Muscle layer of colon (tissue), 2 donors: ENCODE measurements at regions not wholly inside any gene's neighbourhood (a gene's known extent, or its start where the extent isn't known, plus 50 kb on each side); places are given as distances from the start of the nearest gene placed in this dataset.

ENCODE experiments used
- H3K27ac ChIP-seq: one replicate; pipeline ENCODE4 v1.7.0; 2013; ENCODE audit warnings: low read depth, mild to moderate bottlenecking, low read length, moderate library complexity
- H3K27me3 ChIP-seq, 2 donors: one replicate each; pipeline ENCODE4 v1.7.0; 2013; ENCODE audit warnings: low read length in 2 of 2, mild to moderate bottlenecking in 2 of 2; ENCODE audit not compliant: insufficient read depth in 2 of 2, control insufficient read depth in 1 of 2
- H3K36me3 ChIP-seq: one replicate; pipeline ENCODE4 v1.7.0; 2013; ENCODE audit warnings: mild to moderate bottlenecking, low read length; ENCODE audit not compliant: insufficient read depth
- H3K4me1 ChIP-seq: one replicate; pipeline ENCODE4 v1.7.0; 2013; ENCODE audit warnings: mild to moderate bottlenecking, low read length; ENCODE audit not compliant: insufficient read depth
- H3K4me3 ChIP-seq, 2 donors: one replicate each; pipeline ENCODE4 v1.7.0; 2013; ENCODE audit warnings: low read length in 2 of 2, low read depth in 1 of 2, mild to moderate bottlenecking in 1 of 2, moderate library complexity in 1 of 2
- H3K9ac ChIP-seq: one replicate; pipeline ENCODE4 v1.7.0; 2013; ENCODE audit warnings: low read length
- H3K9me3 ChIP-seq: one replicate; pipeline ENCODE4 v1.7.0; 2013; ENCODE audit warnings: mild to moderate bottlenecking, low read length
- donor health status: abdominal sarcoma.
- donor health status: Adenocarcinoma of cecum.

DNA sequence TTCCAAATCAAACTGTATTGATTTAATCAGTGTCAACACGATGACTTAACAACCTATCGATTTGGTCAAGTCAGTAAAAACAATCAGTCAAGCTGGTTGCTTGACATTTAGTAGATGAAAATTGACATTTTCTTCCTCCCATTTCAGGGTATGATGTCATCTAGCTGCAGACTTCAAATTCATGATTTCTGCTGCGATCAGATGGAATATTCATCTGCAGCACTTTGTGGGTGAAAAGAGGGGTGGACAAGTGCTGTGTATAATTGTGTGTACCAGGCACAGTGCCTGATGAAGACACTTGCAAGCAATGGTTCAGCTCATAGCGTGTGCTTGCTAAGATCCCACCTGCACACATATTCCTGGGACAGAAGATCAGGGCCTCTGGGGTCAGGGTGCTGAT, 479.8 kb downstream of the DISC1 start:
- Histone ChIP-seq H3K9ac (no peak overlapping the region), H3K4me1 (no peaks in the 10 kb centered on the region), H3K4me3 (no peak overlapping the region), H3K36me3 (no peaks in the 10 kb centered on the region), H3K27ac (no peak overlapping the region), H3K27me3 (no peaks in the 10 kb centered on the region), H3K9me3 (no peaks in the 10 kb centered on the region)

DNA sequence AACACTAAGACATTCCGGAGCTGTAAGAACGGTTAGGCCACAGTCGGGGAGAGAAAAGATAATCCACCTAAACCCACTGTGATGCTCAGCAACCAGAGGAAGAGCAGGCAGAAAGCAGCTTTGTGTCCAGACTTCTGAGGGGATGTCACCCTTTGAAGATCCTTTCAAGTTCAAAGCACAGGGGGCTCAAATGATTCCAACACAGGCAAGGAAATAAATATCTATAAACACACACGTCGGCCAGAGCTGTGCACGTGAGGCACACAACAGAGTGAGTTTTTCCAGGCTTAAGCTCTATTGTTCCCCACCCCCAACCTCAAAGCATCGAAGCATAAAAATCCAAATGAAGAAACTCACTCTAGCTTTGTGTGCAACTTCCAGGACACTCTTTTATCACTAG, 479.0 kb downstream of the DISC1 start:
- no peaks in the 10 kb centered on the region for H3K27me3 ChIP-seq
- H3K4me3 ChIP-seq: no peak overlapping the region
- no peaks in the 10 kb centered on the region for H3K9me3 ChIP-seq
- no peak overlapping the region for H3K9ac ChIP-seq
- no peak overlapping the region for H3K27ac ChIP-seq
- no peaks in the 10 kb centered on the region for H3K4me1 ChIP-seq
- H3K36me3 ChIP-seq: no peaks in the 10 kb centered on the region

DNA sequence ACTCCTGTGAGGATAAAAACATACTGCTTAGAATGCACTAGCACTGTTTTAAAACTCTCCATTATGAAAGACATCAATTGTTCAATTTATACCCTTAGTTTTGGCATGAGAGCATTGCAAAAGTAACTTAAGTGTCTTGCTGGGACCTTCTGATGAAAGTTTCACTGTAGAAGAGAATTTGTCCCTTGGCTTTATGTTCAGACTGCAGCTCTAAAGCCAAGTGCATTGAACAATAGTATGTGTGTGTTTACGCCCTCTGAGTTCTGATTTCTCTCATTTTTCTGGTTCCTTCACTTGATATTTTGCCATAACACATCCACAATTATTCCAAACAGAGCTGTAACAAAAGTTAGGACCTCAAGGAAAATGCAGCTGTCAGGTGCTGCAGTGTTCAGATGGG, 474.6 kb downstream of the DISC1 start:
- Histone ChIP-seq H3K27me3 (no peaks in the 10 kb centered on the region), H3K9ac (no peak overlapping the region), H3K9me3 (no peaks in the 10 kb centered on the region), H3K4me1 (no peaks in the 10 kb centered on the region), H3K4me3 (no peak overlapping the region), H3K27ac (no peak overlapping the region), H3K36me3 (no peaks in the 10 kb centered on the region)

DNA sequence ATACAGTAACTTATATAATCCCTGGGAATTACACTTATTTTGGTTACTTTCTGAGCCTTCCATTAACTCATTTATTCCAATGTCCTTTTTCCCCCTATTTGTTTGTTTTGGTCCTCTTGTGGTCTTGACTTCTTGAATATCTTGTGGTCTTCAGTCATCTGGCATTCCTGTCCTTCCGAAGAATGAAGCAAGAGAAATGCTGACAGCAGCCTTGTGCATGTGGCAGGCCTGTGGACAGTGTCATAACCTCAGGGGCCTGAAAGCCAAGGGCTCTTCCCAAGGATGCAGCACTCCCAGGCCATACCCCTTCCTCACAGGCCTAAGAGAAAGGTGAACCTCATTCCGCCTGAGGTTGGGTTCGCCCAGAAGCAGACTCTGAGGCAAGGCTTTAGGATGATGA, 470.2 kb downstream of the DISC1 start:
- Histone ChIP-seq H3K4me3 (no peak overlapping the region), H3K27me3 (no peaks in the 10 kb centered on the region), H3K27ac (no peak overlapping the region), H3K9ac (no peak overlapping the region), H3K9me3 (no peaks in the 10 kb centered on the region), H3K36me3 (no peaks in the 10 kb centered on the region), H3K4me1 (no peaks in the 10 kb centered on the region)
